ENCODE measurements at regions not wholly inside any gene's neighbourhood (a gene's known extent, or its start where the extent isn't known, plus 50 kb on each side); places are given as distances from the start of the nearest gene placed in this dataset.

DNA sequence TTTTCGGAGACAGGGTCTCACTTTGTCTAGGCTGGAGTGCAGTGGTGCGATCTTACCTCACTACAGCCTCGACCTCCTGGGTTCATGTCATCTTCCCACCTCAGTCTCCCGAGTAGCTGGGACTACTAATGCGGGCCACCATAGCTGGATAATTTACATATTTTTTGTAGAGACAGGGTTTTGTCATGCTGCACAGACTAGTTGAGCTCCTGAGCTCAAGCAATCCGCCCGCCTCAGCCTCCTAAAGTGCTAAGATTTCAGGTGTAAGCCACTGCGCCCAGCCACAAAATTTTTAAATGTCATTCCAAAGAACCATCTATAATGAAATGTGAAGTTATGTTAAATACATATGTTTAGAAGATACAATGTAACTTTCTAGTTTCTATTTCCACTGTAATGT is 4747.7 kb upstream of the OR11H1 start:
- Mint-ChIP-seq H3K36me3 (ENCODE audit: unreplicated experiment) (peaks cover 12% of the 10 kb centered on the region), H3K9me3 (ENCODE audit: unreplicated experiment) (peaks cover 56% of the 10 kb centered on the region), H3K4me1 (ENCODE audit: low read depth, unreplicated experiment) (no peaks in the 10 kb centered on the region), H3K4me3 (ENCODE audit: unreplicated experiment) (no peak overlapping the region), H3K27me3 (ENCODE audit: unreplicated experiment) (peaks cover 15% of the 10 kb centered on the region), H3K27ac (ENCODE audit: unreplicated experiment) (no peak overlapping the region)
- DNase-seq: no peak
- no peak for TF ChIP-seq CTCF (IDR thresholded peaks at IDR 0.05; ENCODE audit: partially characterized antibody, unreplicated experiment)

- Mint-ChIP-seq H3K4me3 (ENCODE audit: unreplicated experiment) (no peak overlapping the region), H3K36me3 (ENCODE audit: unreplicated experiment) (peaks cover 9% of the 10 kb centered on the region), H3K4me1 (ENCODE audit: low read depth, unreplicated experiment) (no peaks in the 10 kb centered on the region), H3K27ac (ENCODE audit: unreplicated experiment) (no peak overlapping the region), H3K27me3 (ENCODE audit: unreplicated experiment) (peaks cover 15% of the 10 kb centered on the region), H3K9me3 (ENCODE audit: unreplicated experiment) (peaks cover 49% of the 10 kb centered on the region)
- no peak for DNase-seq
- TF ChIP-seq CTCF (IDR thresholded peaks at IDR 0.05; ENCODE audit: partially characterized antibody, unreplicated experiment): no peak
These were observed 4746.2 kb upstream of the OR11H1 start for GRCh38 chr22:10781571-10782403.

Data from glutamatergic neuron (in vitro differentiated cells).